Ascending aorta (tissue), 2 donors: ENCODE measurements at regions not wholly inside any gene's neighbourhood (a gene's known extent, or its start where the extent isn't known, plus 50 kb on each side); places are given as distances from the start of the nearest gene placed in this dataset.

Experiments
- DNase-seq, 2 donors: peaks; one replicate each; pipeline ENCODE4 v3.0.0-alpha.2; 2019; ENCODE audit warnings: low spot score in 2 of 2
- H3K27ac ChIP-seq, 2 donors: fragments of 200-600 bp; sonication (generic); one replicate each; pipeline ENCODE4 v1.5.1; 2016 to 2017; ENCODE audit warnings: mild to moderate bottlenecking in 1 of 2
- H3K27me3 ChIP-seq: fragments of 200-600 bp; sonication (generic); one replicate; pipeline ENCODE4 v1.5.1; 2017
- H3K36me3 ChIP-seq, 2 donors: fragments of 200-600 bp; sonication (generic); one replicate each; pipeline ENCODE4 v1.5.1; 2016
- H3K4me1 ChIP-seq, 2 donors: fragments of 200-600 bp; sonication (generic); one replicate each; pipeline ENCODE4 v1.5.1; 2016 to 2017; ENCODE audit warnings: mild to moderate bottlenecking in 1 of 2
- H3K4me3 ChIP-seq, 2 donors: fragments of 200-600 bp; sonication (generic); one replicate each; pipeline ENCODE4 v1.5.1; 2016 to 2017; ENCODE audit warnings: mild to moderate bottlenecking in 1 of 2
- H3K9me3 ChIP-seq, 2 donors: fragments of 200-600 bp; sonication (generic); one replicate each; pipeline ENCODE4 v1.5.1; 2016
- intact Hi-C: fragments of 100-400 bp; cut with DNase I; formaldehyde crosslinking; loops from one replicate; pipeline ENCODE4 v1.15.1; 2023
- TF ChIP-seq, protein P1 (sequence below), 3 experiments: fragments of 200-600 bp in 2 of 3; fragments of 450-650 bp in 1 of 3; sonication (generic) in 2 of 3; IDR thresholded peaks; one replicate each; pipeline ENCODE4 v1.5.1; 2016 to 2019; ENCODE audit warnings: antibody characterized with exemption in 3 of 3, mild to moderate bottlenecking in 1 of 3, moderate library complexity in 1 of 3

DNA sequence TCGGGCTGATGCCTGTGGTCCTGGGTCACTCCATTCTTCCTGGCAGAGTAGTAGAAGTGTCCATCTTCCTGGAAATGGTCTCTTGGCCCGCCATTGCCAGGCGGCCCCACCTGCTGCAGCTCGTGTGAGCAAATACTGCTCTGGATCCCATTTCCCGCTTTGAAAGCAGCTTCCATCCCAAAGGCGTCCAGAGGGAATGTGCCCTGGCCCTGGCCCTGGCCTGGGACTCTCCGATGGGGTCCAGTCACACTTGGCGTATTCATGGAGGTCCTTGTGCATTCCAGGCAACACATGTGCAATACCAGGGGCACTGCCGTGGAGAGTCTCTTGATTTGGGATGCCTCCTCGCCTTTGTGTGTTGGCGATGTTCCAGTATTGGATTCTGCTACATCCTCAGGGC lies 111.1 kb downstream of the SNRPN start:
- no peak overlapping the region for H3K27ac ChIP-seq
- DNase-seq = no peak
- peaks cover 100% of the 10 kb centered on the region in 2 donors for H3K9me3 ChIP-seq
- H3K4me3 ChIP-seq = no peak overlapping the region
- TF ChIP-seq, protein P1, sequence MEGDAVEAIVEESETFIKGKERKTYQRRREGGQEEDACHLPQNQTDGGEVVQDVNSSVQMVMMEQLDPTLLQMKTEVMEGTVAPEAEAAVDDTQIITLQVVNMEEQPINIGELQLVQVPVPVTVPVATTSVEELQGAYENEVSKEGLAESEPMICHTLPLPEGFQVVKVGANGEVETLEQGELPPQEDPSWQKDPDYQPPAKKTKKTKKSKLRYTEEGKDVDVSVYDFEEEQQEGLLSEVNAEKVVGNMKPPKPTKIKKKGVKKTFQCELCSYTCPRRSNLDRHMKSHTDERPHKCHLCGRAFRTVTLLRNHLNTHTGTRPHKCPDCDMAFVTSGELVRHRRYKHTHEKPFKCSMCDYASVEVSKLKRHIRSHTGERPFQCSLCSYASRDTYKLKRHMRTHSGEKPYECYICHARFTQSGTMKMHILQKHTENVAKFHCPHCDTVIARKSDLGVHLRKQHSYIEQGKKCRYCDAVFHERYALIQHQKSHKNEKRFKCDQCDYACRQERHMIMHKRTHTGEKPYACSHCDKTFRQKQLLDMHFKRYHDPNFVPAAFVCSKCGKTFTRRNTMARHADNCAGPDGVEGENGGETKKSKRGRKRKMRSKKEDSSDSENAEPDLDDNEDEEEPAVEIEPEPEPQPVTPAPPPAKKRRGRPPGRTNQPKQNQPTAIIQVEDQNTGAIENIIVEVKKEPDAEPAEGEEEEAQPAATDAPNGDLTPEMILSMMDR (IDR thresholded peaks at IDR 0.05) = no peak
- H3K36me3 ChIP-seq = peaks cover 100% of the 10 kb centered on the region in 2 donors
- no peaks in the 10 kb centered on the region for H3K4me1 ChIP-seq
- intact Hi-C loops = no loop called here
- H3K27me3 ChIP-seq = no peaks in the 10 kb centered on the region

DNA sequence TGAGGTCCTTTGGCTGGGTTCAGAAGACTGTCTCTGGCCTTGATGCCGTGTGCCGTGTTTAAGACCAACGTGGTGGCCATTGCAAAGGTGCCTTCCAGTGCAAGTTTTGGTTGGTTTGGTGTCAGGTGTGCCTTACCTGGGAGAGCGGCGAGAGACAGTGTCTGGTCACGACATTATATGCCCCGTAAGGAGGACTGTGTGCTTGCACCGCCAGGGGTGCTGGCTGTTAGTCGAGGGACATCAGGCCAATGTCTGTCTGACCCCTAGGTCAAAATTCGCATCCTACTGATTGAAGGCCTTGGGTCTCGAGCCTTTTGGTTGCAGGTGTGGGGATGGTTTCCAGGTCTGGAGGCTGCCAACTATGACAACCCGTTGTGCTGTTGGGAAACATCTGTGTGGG lies 111.9 kb downstream of the SNRPN start:
- intact Hi-C loops = no loop called here
- Histone ChIP-seq H3K27me3 (no peaks in the 10 kb centered on the region), H3K27ac (no peak overlapping the region), H3K4me1 (no peaks in the 10 kb centered on the region), H3K4me3 (no peak overlapping the region), H3K9me3 (peaks cover 100% of the 10 kb centered on the region in 2 donors), H3K36me3 (peaks cover 100% of the 10 kb centered on the region in 2 donors)
- DNase-seq = no peak
- TF ChIP-seq, protein P1 (IDR thresholded peaks at IDR 0.05) = no peak

DNA sequence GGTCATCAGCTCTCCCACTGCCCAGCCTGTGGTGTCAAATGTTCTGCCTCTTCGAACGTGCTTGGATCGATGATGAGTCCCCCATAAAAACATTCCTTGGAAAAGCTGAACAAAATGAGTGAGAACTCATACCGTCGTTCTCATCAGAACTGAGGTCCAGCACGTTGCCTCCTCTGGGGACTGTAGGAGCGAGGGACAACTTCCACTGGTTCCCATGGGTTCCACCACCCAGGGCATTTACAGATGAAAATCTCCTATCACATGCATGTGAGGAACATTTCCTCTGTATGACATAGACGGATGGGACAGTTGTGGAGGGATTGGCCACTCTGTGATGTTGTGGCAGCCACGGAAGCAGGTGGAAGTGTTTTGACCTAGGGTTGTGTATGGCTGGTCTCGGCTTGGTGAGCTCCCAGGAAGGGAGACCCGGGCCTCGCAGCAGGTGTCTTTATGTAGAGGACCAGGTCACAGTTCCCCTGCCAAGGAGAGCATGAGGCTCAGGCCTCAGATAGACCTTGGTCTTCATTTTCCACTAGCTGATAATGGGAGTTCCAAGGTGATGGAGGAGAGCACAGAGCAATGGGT lies 113.0 kb downstream of the SNRPN start:
- H3K4me1 ChIP-seq = no peaks in the 10 kb centered on the region
- TF ChIP-seq, protein P1 (IDR thresholded peaks at IDR 0.05) = no peak
- peaks cover 100% of the 10 kb centered on the region in 2 donors for H3K9me3 ChIP-seq
- no peak for DNase-seq
- intact Hi-C loops = no loop called here
- H3K36me3 ChIP-seq = peaks cover 100% of the 10 kb centered on the region in 2 donors
- no peak overlapping the region for H3K27ac ChIP-seq
- no peak overlapping the region for H3K4me3 ChIP-seq
- no peaks in the 10 kb centered on the region for H3K27me3 ChIP-seq

DNA sequence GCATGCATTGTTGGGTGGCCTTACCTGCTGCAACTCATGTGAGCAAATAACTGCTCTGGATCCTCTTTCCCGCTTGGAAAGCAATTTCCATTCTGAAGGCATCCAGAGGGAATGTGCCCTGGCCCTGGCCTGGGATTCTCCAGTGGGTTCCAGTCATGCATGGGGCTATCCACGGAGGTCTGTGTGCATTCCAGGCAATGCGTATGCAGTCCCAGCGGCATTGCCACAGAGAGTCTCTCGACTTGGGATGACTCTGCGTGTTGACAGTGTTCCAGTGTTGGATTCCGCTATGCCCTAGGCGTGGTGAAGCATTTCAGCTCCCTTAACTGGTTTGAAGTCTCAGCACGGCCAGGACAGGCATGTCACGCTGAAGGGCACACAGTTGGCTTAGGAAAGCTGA lies 113.9 kb downstream of the SNRPN start:
- Histone ChIP-seq H3K27ac (no peak overlapping the region), H3K27me3 (no peaks in the 10 kb centered on the region), H3K4me3 (no peak overlapping the region), H3K36me3 (peaks cover 100% of the 10 kb centered on the region in 2 donors), H3K4me1 (no peaks in the 10 kb centered on the region), H3K9me3 (peaks cover 100% of the 10 kb centered on the region in 2 donors)
- intact Hi-C loops = no loop called here
- DNase-seq = no peak
- TF ChIP-seq, protein P1 (IDR thresholded peaks at IDR 0.05) = no peak

DNA sequence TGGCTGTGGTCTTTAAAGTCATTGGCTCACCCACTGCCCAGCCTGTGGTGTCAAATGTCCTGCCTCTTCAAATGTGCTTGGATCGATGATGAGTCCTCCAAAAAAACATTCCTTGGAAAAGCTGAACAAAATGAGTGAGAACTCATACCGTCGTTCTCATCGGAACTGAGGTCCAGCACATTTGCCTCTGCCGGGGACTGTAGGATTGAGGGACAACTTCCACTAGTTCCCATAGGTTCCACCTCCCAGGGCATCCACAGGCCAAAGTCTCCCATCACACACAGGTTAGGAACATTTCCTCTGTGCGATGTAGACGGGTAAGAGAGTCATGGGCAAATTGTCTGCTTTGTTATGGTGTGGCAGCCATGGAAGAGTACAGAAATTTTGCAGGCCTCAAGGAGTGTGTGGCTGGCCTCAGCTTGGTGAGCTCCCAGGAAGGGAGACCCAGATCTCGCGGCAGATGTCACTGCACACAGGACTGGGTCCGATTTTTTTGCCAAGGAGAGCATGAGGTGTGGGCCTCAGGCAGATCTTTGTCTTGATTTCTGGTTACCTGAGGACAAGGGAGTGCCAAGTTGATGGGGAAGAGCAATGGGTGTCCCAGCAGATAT lies 115.7 kb downstream of the SNRPN start:
- H3K27me3 ChIP-seq = no peaks in the 10 kb centered on the region
- H3K9me3 ChIP-seq = peaks cover 100% of the 10 kb centered on the region in 2 donors
- intact Hi-C loops = no loop called here
- H3K4me3 ChIP-seq = peak overlapping the region in 1 of 2 donors; percentile 5
- no peak for DNase-seq
- no peaks in the 10 kb centered on the region for H3K4me1 ChIP-seq
- TF ChIP-seq, protein P1 (IDR thresholded peaks at IDR 0.05) = no peak
- no peak overlapping the region for H3K27ac ChIP-seq
- peaks cover 100% of the 10 kb centered on the region in 2 donors for H3K36me3 ChIP-seq
